Activated CD4-positive, alpha-beta T cell treated with anti-CD3 and anti-CD28 coated beads, Interleukin-2, amount 50 U/mL, for 16 hours (primary cell): ENCODE measurements at regions not wholly inside any gene's neighbourhood (a gene's known extent, or its start where the extent isn't known, plus 50 kb on each side); places are given as distances from the start of the nearest gene placed in this dataset.
"Not testable (repeated sequence)": the region's sequence is repeated elsewhere in the genome, so short reads cannot be mapped to it uniquely, and the experiment has no call there.

ENCODE experiments used
- DNase-seq: peaks from one replicate; pipeline ENCODE4 v3.0.0-alpha.2; 2020

- DNase-seq = no peak
Observed at GRCh38 chr21:28099001-28099705, 893.5 kb downstream of the LTN1 start.

GRCh38 chr21:28091466-28091865 is 901.2 kb downstream of the LTN1 start:
- DNase-seq = no peak

GRCh38 chr21:28090546-28090945 is 902.1 kb downstream of the LTN1 start:
- no peak for DNase-seq

GRCh38 chr21:28089599-28090441 is 902.9 kb downstream of the LTN1 start:
- DNase-seq = no peak

GRCh38 chr21:28086861-28087581 is 905.7 kb downstream of the LTN1 start:
- no peak for DNase-seq

GRCh38 chr21:28084951-28085350 is 907.7 kb downstream of the LTN1 start:
- no peak for DNase-seq

GRCh38 chr21:28083350-28083749 is 909.3 kb downstream of the LTN1 start:
- no peak for DNase-seq

GRCh38 chr21:28078126-28078525 is 914.6 kb downstream of the LTN1 start:
- DNase-seq = no peak

- DNase-seq = no peak
Observed at GRCh38 chr21:28074676-28075075, 918.0 kb downstream of the LTN1 start.

- no peak for DNase-seq
Observed at GRCh38 chr21:28072601-28073000, 920.1 kb downstream of the LTN1 start.

- no peak for DNase-seq
Observed at GRCh38 chr21:28069450-28069923, 923.2 kb downstream of the LTN1 start.

GRCh38 chr21:28068455-28069358 is 924.0 kb downstream of the LTN1 start:
- DNase-seq = no peak

- DNase-seq = no peak
Observed at GRCh38 chr21:28066596-28067387, 925.9 kb downstream of the LTN1 start.

- no peak for DNase-seq
Observed at GRCh38 chr21:28066076-28066475, 926.6 kb downstream of the LTN1 start.

GRCh38 chr21:28063241-28064216 is 929.1 kb downstream of the LTN1 start:
- no peak for DNase-seq

GRCh38 chr21:28052956-28053355 is 939.7 kb downstream of the LTN1 start:
- not testable (repeated sequence) for DNase-seq

- DNase-seq = not testable (repeated sequence)
Observed at GRCh38 chr21:28051649-28052048, 941.0 kb downstream of the LTN1 start.

- DNase-seq = not testable (repeated sequence)
Observed at GRCh38 chr21:28035692-28036091, 957.0 kb downstream of the LTN1 start.

- DNase-seq = not testable (repeated sequence)
Observed at GRCh38 chr21:28034916-28035315, 957.8 kb downstream of the LTN1 start.

GRCh38 chr21:28034334-28034733 is 958.3 kb downstream of the LTN1 start:
- DNase-seq = not testable (repeated sequence)
